ENCODE measurements at regions not wholly inside any gene's neighbourhood (a gene's known extent, or its start where the extent isn't known, plus 50 kb on each side); places are given as distances from the start of the nearest gene placed in this dataset.

- Histone ChIP-seq H3K9ac (ENCODE audit: low read length) (no peak overlapping the region), H3K9me2 (ENCODE audit: insufficient read depth) (no peaks in the 10 kb centered on the region), H3K4me3 (replicated peaks in 1 of 2; ENCODE audit: low read depth in 1 of 2, low read length in 2 of 2) (no peak overlapping the region), H3K79me2 (ENCODE audit: insufficient read depth, low read length) (no peaks in the 10 kb centered on the region), H2AFZ (ENCODE audit: low read depth, low read length, poor library complexity, severe bottlenecking) (no peak overlapping the region), H3K36me3 (ENCODE audit: control insufficient read depth in 1 of 2, insufficient read depth in 2 of 2, low read length in 2 of 2) (no peaks in the 10 kb centered on the region), H3K27ac (ENCODE audit: low read depth, low read length) (no peak overlapping the region), H3K4me2 (ENCODE audit: low read length) (no peak overlapping the region), H3K27me3 (ENCODE audit: insufficient read depth, low read length) (peaks cover 2% of the 10 kb centered on the region), H3K9me3 (ENCODE audit: control insufficient read depth in 1 of 2, insufficient read depth in 1 of 2, low read depth in 1 of 2, low read length in 2 of 2) (no peaks in the 10 kb centered on the region), H3K4me1 (ENCODE audit: control insufficient read depth in 1 of 2, insufficient read depth in 2 of 2, low read length in 2 of 2) (no peaks in the 10 kb centered on the region), H4K20me1 (ENCODE audit: insufficient read depth) (no peaks in the 10 kb centered on the region)
- intact Hi-C loops (cut with micrococcal nuclease), result no loop called here
- TF ChIP-seq POLR2AphosphoS5 (IDR thresholded peaks at IDR 0.05; ENCODE audit: low read depth, low read length) (no peak), TCF7L2 (IDR thresholded peaks at IDR 0.05; ENCODE audit: borderline replicate concordance, extremely low read depth, insufficient read depth, insufficient read length) (no peak), ELF1 (IDR thresholded peaks at IDR 0.05; ENCODE audit: borderline replicate concordance, low read depth) (no peak), MAX (IDR thresholded peaks at IDR 0.05) (no peak), ZBTB33 (IDR thresholded peaks at IDR 0.05; ENCODE audit: extremely low read depth, insufficient replicate concordance, low read length) (no peak), RAD21 (IDR thresholded peaks at IDR 0.05; ENCODE audit: low read depth) (no peak), ZNF274 (IDR thresholded peaks at IDR 0.05; ENCODE audit: low read depth, low read length) (no peak), JUND (IDR thresholded peaks at IDR 0.05) (no peak), CTCF (IDR thresholded peaks at IDR 0.05 in 2 of 3, conservative IDR thresholded peaks at IDR 0.05 in 1 of 3; ENCODE audit: borderline replicate concordance in 1 of 3, insufficient read depth in 1 of 3, low read depth in 2 of 3, low read length in 2 of 3) (no peak), FOSL1 (IDR thresholded peaks at IDR 0.05; ENCODE audit: low read depth) (no peak), EZH2 (IDR thresholded peaks at IDR 0.05) (no peak), ZFX (IDR thresholded peaks at IDR 0.05) (no peak), REST (IDR thresholded peaks at IDR 0.05; ENCODE audit: low read depth) (no peak), SP1 (IDR thresholded peaks at IDR 0.05; ENCODE audit: low read depth) (no peak), POLR2A (IDR thresholded peaks at IDR 0.05; ENCODE audit: borderline replicate concordance, extremely low read depth, insufficient read depth, insufficient read length) (no peak), CEBPB (IDR thresholded peaks at IDR 0.05; ENCODE audit: low read depth) (no peak), SIN3A (IDR thresholded peaks at IDR 0.05; ENCODE audit: low read depth) (no peak)
- RAD21 ChIA-PET (ENCODE audit: low non-redundant PET in 1 of 2, low total read pairs in 2 of 2, uncharacterized antibody in 2 of 2, unreplicated experiment in 2 of 2), result no interaction called here
- CTCF ChIA-PET, result no interaction called here
- no peak for ATAC-seq
- BruUV-seq (replicated peaks), result no TSS peak
- DNase-seq (ENCODE audit: low read depth, low spot score), result no peak
- POLR2A ChIA-PET, result no interaction called here
These were observed 54.9 kb upstream of the RAB12 start for GRCh38 chr18:8554354-8554753.
